Erythroblast (primary cell): ENCODE measurements at regions not wholly inside any gene's neighbourhood (a gene's known extent, or its start where the extent isn't known, plus 50 kb on each side); places are given as distances from the start of the nearest gene placed in this dataset.

ENCODE experiments used
- GATA1 ChIP-seq: IDR thresholded peaks from 2 replicates; pipeline ENCODE4 v1.6.1; 2011; ENCODE audit warnings: low read depth, mild to moderate bottlenecking, control low read depth, low read length, moderate library complexity
- POLR2A ChIP-seq: IDR thresholded peaks from 2 replicates; pipeline ENCODE4 v1.6.1; 2011; ENCODE audit warnings: mild to moderate bottlenecking, low read length

- no peak for TF ChIP-seq POLR2A
- TF ChIP-seq GATA1 = no peak
These were observed 91.9 kb upstream of the MED13 start for GRCh38 chr17:62156949-62157348.
